ENCODE measurements at regions not wholly inside any gene's neighbourhood (a gene's known extent, or its start where the extent isn't known, plus 50 kb on each side); places are given as distances from the start of the nearest gene placed in this dataset.

DNA sequence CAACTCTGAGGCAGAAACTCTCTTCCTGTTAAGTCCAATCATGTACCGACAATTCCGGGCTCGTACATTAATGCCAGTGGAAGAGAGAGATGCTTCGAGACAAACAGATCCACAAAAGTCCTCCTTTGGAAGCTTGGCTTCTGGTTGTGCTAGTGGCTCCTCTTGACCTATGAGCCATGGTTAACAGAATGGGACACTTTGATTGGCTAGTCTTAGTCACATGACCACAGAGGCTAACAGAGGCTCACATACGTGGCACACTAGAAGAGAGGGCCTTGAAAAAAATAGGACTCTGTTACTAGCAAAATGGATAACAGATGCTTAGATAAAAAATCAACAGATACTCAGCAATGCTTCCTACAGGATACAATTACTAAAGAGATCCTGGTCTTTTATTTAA is 1211.9 kb upstream of the GYPC start:
- Mint-ChIP-seq H3K36me3 (ENCODE audit: low read depth) (no peaks in the 10 kb centered on the region), H3K4me3 (no peak overlapping the region), H3K27ac (ENCODE audit: unreplicated experiment) (no peak overlapping the region), H3K9me3 (peaks cover 7% of the 10 kb centered on the region), H3K4me1 (no peaks in the 10 kb centered on the region), H3K27me3 (ENCODE audit: low read depth) (no peaks in the 10 kb centered on the region)
- DNase-seq (ENCODE audit: low read depth, low spot score): no peak
- TF ChIP-seq, protein P1, sequence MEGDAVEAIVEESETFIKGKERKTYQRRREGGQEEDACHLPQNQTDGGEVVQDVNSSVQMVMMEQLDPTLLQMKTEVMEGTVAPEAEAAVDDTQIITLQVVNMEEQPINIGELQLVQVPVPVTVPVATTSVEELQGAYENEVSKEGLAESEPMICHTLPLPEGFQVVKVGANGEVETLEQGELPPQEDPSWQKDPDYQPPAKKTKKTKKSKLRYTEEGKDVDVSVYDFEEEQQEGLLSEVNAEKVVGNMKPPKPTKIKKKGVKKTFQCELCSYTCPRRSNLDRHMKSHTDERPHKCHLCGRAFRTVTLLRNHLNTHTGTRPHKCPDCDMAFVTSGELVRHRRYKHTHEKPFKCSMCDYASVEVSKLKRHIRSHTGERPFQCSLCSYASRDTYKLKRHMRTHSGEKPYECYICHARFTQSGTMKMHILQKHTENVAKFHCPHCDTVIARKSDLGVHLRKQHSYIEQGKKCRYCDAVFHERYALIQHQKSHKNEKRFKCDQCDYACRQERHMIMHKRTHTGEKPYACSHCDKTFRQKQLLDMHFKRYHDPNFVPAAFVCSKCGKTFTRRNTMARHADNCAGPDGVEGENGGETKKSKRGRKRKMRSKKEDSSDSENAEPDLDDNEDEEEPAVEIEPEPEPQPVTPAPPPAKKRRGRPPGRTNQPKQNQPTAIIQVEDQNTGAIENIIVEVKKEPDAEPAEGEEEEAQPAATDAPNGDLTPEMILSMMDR (conservative IDR thresholded peaks at IDR 0.05): no peak

DNA sequence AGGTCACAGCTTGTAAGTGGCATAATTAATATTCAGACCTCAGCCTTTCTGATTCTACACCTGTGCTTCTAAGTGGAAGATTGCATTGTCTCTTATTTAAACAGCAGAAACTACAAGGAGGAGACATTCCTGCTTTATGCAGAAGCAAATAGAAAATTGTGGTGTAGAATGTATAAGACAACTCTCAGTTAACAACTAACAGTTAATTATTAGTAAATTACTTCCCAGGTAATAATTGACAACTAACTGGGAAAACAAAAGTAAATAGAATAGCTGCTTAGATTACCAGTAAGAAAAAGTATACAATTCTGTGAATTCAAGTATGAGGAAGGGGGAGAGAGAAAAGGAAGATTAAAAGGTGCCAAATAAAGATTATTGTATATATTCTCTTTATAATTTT is 1210.5 kb upstream of the GYPC start:
- DNase-seq (ENCODE audit: low read depth, low spot score): no peak
- Mint-ChIP-seq H3K9me3 (peaks cover 7% of the 10 kb centered on the region), H3K4me3 (no peak overlapping the region), H3K27me3 (ENCODE audit: low read depth) (no peaks in the 10 kb centered on the region), H3K36me3 (ENCODE audit: low read depth) (no peaks in the 10 kb centered on the region), H3K27ac (ENCODE audit: unreplicated experiment) (no peak overlapping the region), H3K4me1 (no peaks in the 10 kb centered on the region)
- TF ChIP-seq, protein P1 (conservative IDR thresholded peaks at IDR 0.05): no peak

DNA sequence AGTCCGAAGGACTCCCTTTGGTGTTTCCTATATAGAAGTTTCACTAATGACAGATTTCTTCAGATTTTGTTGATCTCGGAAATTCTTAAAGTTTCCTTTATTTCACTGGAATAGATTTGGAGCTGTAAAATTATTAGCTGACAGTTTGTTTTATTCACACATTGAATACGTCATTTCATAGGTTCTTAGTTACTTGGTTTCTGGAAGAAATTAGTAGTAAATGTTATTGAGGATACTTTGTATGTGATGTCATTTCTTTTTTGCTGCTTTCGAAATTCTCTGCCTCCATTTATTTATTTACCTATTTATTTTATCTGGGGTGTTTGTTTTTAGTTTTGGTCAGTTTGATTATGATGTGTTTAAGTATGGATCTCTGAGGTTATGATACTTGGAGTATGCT is 1205.9 kb upstream of the GYPC start:
- DNase-seq (ENCODE audit: low read depth, low spot score): no peak
- no peaks in the 10 kb centered on the region for H3K36me3 Mint-ChIP-seq (ENCODE audit: low read depth)
- H3K4me1 Mint-ChIP-seq: no peaks in the 10 kb centered on the region
- TF ChIP-seq, protein P1 (conservative IDR thresholded peaks at IDR 0.05): no peak
- H3K9me3 Mint-ChIP-seq: peaks cover 7% of the 10 kb centered on the region
- H3K4me3 Mint-ChIP-seq: no peak overlapping the region
- no peaks in the 10 kb centered on the region for H3K27me3 Mint-ChIP-seq (ENCODE audit: low read depth)
- H3K27ac Mint-ChIP-seq (ENCODE audit: unreplicated experiment): no peak overlapping the region

DNA sequence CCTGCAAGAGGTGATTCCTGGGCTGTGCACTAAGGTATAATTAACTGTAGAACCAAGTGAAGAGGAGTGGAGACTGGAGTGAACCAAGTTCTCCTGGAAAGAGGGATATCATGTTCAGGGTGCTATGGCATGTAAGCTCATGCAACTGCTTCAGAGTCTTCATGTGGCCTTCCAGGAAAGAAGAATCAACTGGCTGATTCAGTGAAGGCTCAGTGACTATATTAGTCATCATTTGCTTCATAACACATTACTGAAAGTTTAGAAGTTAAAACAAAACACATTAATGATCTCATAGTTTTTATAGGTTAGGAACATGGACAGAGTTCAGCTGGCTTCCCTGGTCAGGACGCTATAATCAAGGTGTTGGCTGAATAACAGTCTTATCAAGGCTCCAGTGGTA is 1200.8 kb upstream of the GYPC start:
- Mint-ChIP-seq H3K4me3 (no peak overlapping the region), H3K27me3 (ENCODE audit: low read depth) (no peaks in the 10 kb centered on the region), H3K9me3 (peaks cover 4% of the 10 kb centered on the region), H3K4me1 (no peaks in the 10 kb centered on the region), H3K36me3 (ENCODE audit: low read depth) (no peaks in the 10 kb centered on the region), H3K27ac (ENCODE audit: unreplicated experiment) (no peak overlapping the region)
- DNase-seq (ENCODE audit: low read depth, low spot score): no peak
- TF ChIP-seq, protein P1 (conservative IDR thresholded peaks at IDR 0.05): no peak

DNA sequence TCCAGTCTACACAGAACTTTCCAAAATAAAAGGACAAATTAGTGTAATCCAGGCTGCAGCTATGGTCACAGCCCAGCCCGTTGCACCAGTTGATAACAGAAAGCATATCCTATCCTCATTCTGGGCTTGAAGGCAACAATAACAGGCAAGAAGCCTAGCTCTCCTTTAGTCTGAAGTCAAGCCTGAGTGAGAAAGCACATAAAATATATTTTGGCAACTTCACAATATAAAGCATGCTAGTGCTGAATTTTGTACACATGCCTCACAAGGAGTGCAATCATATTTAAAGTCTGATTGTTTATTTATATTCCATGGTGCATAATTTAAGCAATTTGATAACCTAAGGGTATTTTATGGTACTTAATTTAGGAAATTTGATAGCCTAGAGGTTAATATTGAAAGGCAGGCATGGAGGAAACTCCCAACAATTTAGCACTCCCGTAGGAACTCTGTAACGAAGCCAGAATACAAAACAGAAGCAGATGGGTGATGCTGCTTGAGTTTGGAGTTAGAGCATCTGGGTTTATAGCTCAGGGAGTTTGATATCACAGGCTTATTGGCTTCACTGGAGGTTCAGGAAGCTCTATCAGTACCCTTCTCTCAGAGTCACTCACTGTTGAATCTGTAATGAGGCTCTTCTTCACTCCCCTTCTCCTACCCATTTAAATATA is 1199.1 kb upstream of the GYPC start:
- Mint-ChIP-seq H3K4me1 (no peaks in the 10 kb centered on the region), H3K9me3 (no peaks in the 10 kb centered on the region), H3K36me3 (ENCODE audit: low read depth) (no peaks in the 10 kb centered on the region), H3K4me3 (no peak overlapping the region), H3K27me3 (ENCODE audit: low read depth) (no peaks in the 10 kb centered on the region), H3K27ac (ENCODE audit: unreplicated experiment) (no peak overlapping the region)
- no peak for DNase-seq (ENCODE audit: low read depth, low spot score)
- TF ChIP-seq, protein P1 (conservative IDR thresholded peaks at IDR 0.05): no peak

Measured in neural crest cell (in vitro differentiated cells).